Esophagus muscularis mucosa (tissue), 3 donors: ENCODE measurements at regions not wholly inside any gene's neighbourhood (a gene's known extent, or its start where the extent isn't known, plus 50 kb on each side); places are given as distances from the start of the nearest gene placed in this dataset.

Experiments
- POLR2AphosphoS5 ChIP-seq, 2 donors: sonication (generic); formaldehyde crosslinking; IDR thresholded peaks; one replicate each; pipeline ENCODE4 v1.6.1; 2017; ENCODE audit warnings: antibody characterized with exemption in 2 of 2
- TF ChIP-seq, protein P1 (sequence below), 3 experiments: fragments of 200-600 bp in 2 of 3; fragments of 450-650 bp in 1 of 3; sonication (generic) in 2 of 3; IDR thresholded peaks; one replicate each; pipeline ENCODE4 v1.5.1; 2017 to 2019; ENCODE audit warnings: antibody characterized with exemption in 3 of 3, mild to moderate bottlenecking in 2 of 3, moderate library complexity in 1 of 3

DNA sequence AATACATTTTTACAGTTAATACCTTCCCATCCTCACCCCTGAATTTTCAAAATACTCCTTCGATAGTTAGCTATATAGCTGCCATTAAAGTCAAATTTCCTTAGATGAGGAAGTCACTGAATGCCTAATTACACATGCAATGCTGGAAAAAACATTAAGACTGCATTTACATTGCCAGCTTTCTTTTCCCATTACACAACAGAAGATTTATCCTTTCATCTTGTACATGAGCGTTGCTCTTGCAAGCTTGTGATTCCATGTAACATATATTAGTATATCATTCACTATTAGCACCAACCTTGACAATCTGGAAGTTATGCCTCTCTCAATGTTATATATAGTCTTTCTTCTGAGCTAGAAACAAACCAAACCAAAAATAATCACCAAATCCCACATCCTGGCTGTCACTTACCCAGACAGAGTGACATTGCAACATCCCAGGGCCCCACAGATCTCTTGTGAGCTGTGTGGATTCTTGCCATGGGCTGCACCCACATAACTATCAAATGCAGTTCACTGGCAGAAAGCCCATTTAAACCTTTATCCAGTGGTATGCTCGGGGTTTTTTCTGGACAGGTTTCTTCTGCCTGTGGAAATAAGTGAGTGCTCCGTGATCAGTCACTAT lies 79.2 kb upstream of the PAPOLG start:
- TF ChIP-seq POLR2AphosphoS5 (IDR thresholded peaks at IDR 0.05), result no peak
- TF ChIP-seq, protein P1, sequence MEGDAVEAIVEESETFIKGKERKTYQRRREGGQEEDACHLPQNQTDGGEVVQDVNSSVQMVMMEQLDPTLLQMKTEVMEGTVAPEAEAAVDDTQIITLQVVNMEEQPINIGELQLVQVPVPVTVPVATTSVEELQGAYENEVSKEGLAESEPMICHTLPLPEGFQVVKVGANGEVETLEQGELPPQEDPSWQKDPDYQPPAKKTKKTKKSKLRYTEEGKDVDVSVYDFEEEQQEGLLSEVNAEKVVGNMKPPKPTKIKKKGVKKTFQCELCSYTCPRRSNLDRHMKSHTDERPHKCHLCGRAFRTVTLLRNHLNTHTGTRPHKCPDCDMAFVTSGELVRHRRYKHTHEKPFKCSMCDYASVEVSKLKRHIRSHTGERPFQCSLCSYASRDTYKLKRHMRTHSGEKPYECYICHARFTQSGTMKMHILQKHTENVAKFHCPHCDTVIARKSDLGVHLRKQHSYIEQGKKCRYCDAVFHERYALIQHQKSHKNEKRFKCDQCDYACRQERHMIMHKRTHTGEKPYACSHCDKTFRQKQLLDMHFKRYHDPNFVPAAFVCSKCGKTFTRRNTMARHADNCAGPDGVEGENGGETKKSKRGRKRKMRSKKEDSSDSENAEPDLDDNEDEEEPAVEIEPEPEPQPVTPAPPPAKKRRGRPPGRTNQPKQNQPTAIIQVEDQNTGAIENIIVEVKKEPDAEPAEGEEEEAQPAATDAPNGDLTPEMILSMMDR (IDR thresholded peaks at IDR 0.05), result no peak
